ENCODE measurements at regions not wholly inside any gene's neighbourhood (a gene's known extent, or its start where the extent isn't known, plus 50 kb on each side); places are given as distances from the start of the nearest gene placed in this dataset.

DNA sequence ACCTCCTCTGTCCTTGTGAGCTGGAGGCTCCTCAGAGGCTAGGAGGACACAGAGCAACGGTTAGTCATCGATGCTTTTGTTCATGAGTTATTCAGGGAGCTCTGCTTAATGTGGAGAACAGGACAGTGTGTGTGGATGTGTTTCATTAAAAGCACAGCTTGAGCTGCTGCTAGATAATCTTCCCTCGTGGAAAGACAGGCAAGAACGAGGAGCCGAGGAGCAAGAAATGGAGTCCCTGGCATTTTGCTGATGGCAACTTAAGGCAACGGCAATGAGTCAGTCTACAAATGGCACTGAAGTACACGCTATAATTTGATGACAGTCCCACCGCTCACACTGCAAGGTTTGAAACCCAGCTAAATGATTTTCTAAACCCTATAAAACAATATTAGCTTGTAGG lies 106.2 kb downstream of the IGLL1 start:
- H3K4ac ChIP-seq (replicated peaks; ENCODE audit: insufficient read length, low read depth, low read length) = no peak overlapping the region
- H3K56ac ChIP-seq (replicated peaks; ENCODE audit: insufficient read length, low read depth, low read length) = no peak overlapping the region
- no peaks in the 10 kb centered on the region for H3K36me3 ChIP-seq (ENCODE audit: control insufficient read depth in 2 of 4, insufficient read depth in 4 of 4, low read length in 3 of 4)
- H3K27me3 ChIP-seq (replicated peaks in 1 of 4; ENCODE audit: control insufficient read depth in 3 of 4, extremely low read depth in 1 of 4, insufficient read depth in 3 of 4, low read length in 3 of 4) = no peaks in the 10 kb centered on the region; a peak in 1 of 7 replicates
- H3K18ac ChIP-seq (ENCODE audit: extremely low read depth, low read length) = no peak overlapping the region
- no peak overlapping the region for H4K8ac ChIP-seq (ENCODE audit: extremely low read depth, insufficient read depth, low read length)
- no peak overlapping the region for H2BK15ac ChIP-seq (ENCODE audit: low read length)
- H4K20me1 ChIP-seq (replicated peaks in 1 of 2; ENCODE audit: control insufficient read depth in 1 of 2, insufficient read depth in 2 of 2, low read length in 2 of 2) = peaks cover 0 to 2% of the 10 kb centered on the region in 2 experiments
- no peak overlapping the region for H2BK120ac ChIP-seq (replicated peaks; ENCODE audit: low read depth, low read length)
- DNase-seq (ENCODE audit: low read depth in 1 of 2, low spot score in 2 of 2) = no peak
- H2BK12ac ChIP-seq (ENCODE audit: low read depth, low read length) = no peak overlapping the region
- H3K14ac ChIP-seq (ENCODE audit: insufficient read length) = no peak overlapping the region
- no peak overlapping the region for H3K4me3 ChIP-seq (ENCODE audit: extremely low read depth in 1 of 4, insufficient read depth in 2 of 4, low read depth in 3 of 4, low read length in 4 of 4)
- H3K79me1 ChIP-seq (ENCODE audit: low read depth, low read length) = no peaks in the 10 kb centered on the region
- no peak overlapping the region for H2AFZ ChIP-seq (ENCODE audit: low read length)
- no peak for TF ChIP-seq SIRT6 (IDR thresholded peaks at IDR 0.05; ENCODE audit: low read length)
- TF ChIP-seq RBBP5 (IDR thresholded peaks at IDR 0.05; ENCODE audit: borderline replicate concordance, low read depth, low read length) = no peak
- no peak for TF ChIP-seq SRF (IDR thresholded peaks at IDR 0.05; ENCODE audit: low read depth, low read length)
- TF ChIP-seq KDM5A (IDR thresholded peaks at IDR 0.05; ENCODE audit: low read length) = no peak
- TF ChIP-seq KDM4A (IDR thresholded peaks at IDR 0.05; ENCODE audit: low read depth, low read length, severe bottlenecking) = no peak
- no peak for TF ChIP-seq USF2 (IDR thresholded peaks at IDR 0.05; ENCODE audit: low read length)
- TF ChIP-seq CREB1 (IDR thresholded peaks at IDR 0.05) = no peak
- no peak for TF ChIP-seq ATF3 (IDR thresholded peaks at IDR 0.05; ENCODE audit: insufficient read depth, low read depth, low read length)
- TF ChIP-seq BCL11A (IDR thresholded peaks at IDR 0.05; ENCODE audit: low read depth in 2 of 2, low read length in 2 of 2) = no peak
- TF ChIP-seq TEAD4 (IDR thresholded peaks at IDR 0.05; ENCODE audit: low read depth, low read length) = no peak
- TF ChIP-seq EGR1 (IDR thresholded peaks at IDR 0.05; ENCODE audit: borderline replicate concordance, low read depth, low read length) = no peak
- TF ChIP-seq SP1 (IDR thresholded peaks at IDR 0.05; ENCODE audit: low read depth, low read length) = no peak
- TF ChIP-seq NANOG (IDR thresholded peaks at IDR 0.05; ENCODE audit: insufficient read depth, low read depth, low read length, poor library complexity, severe bottlenecking) = no peak
- no peak for TF ChIP-seq JUND (IDR thresholded peaks at IDR 0.05; ENCODE audit: low read length)
- H3K9ac ChIP-seq (replicated peaks in 1 of 4; ENCODE audit: extremely low read depth in 1 of 4, low read depth in 3 of 4, low read length in 3 of 4) = no peak overlapping the region
- no peaks in the 10 kb centered on the region for H3K79me2 ChIP-seq (ENCODE audit: control insufficient read depth in 1 of 2, insufficient read depth in 2 of 2, low read length in 2 of 2)
- no peak overlapping the region for H3K4me2 ChIP-seq (ENCODE audit: insufficient read depth in 1 of 2, low read depth in 2 of 2, low read length in 2 of 2)
- H3K27ac ChIP-seq (ENCODE audit: low read depth, low read length) = no peak overlapping the region
- no peaks in the 10 kb centered on the region for H3K4me1 ChIP-seq (replicated peaks in 1 of 4; ENCODE audit: control insufficient read depth in 3 of 4, insufficient read depth in 4 of 4, low read length in 3 of 4)
- FAIRE-seq = no peak
- no peak overlapping the region for H2BK5ac ChIP-seq (ENCODE audit: low read depth, low read length)
- POLR2A ChIA-PET (ENCODE audit: partially characterized antibody) = no interaction called here
- H3K9me3 ChIP-seq (ENCODE audit: insufficient read depth in 2 of 2, low read depth in 1 of 2, low read length in 1 of 2) = no peaks in the 10 kb centered on the region
- CTCF ChIA-PET (ENCODE audit: partially characterized antibody) = no interaction called here
- H3K23me2 ChIP-seq (ENCODE audit: low read depth, low read length) = no peaks in the 10 kb centered on the region
- 87% methylated on average over 8 of the region's 8 CpGs; no CpG with 5 or more reads in 1 of the 2 experiments for WGBS, 2 experiments (ENCODE audit: extremely low coverage in 1 of 2, insufficient coverage in 1 of 2, insufficient read length in 1 of 2, insufficient replicate concordance in 2 of 2, low coverage in 1 of 2, low lambda C conversion rate in 2 of 2, missing lambda C conversion rate in 1 of 2)
- H2BK20ac ChIP-seq (ENCODE audit: low read length) = no peak overlapping the region
- H4K91ac ChIP-seq (replicated peaks; ENCODE audit: insufficient read length, low read length) = no peak overlapping the region
- no peak overlapping the region for H2AK5ac ChIP-seq (ENCODE audit: low read depth, low read length)
- H4K5ac ChIP-seq (ENCODE audit: insufficient read length, low read depth, low read length) = no peak overlapping the region
- H3K23ac ChIP-seq (ENCODE audit: insufficient read length) = no peak overlapping the region

Measured in H1 (cell line).